C4-2B (cell line): ENCODE measurements at regions not wholly inside any gene's neighbourhood (a gene's known extent, or its start where the extent isn't known, plus 50 kb on each side); places are given as distances from the start of the nearest gene placed in this dataset.

Source experiments
- CTCF ChIP-seq: fragments of 450-650 bp; conservative IDR thresholded peaks from 2 replicates; pipeline ENCODE4 v1.5.1; 2017; ENCODE audit warnings: mild to moderate bottlenecking
- ZFX ChIP-seq: fragments of 450-650 bp; IDR thresholded peaks from 2 replicates; pipeline ENCODE4 v1.6.1; 2017

GRCh38 chr14:35961697-35962274, 135.6 kb downstream of the BRMS1L start:
- TF ChIP-seq CTCF (no peak), ZFX (no peak)
